NCI-H446 (cell line): ENCODE measurements at regions not wholly inside any gene's neighbourhood (a gene's known extent, or its start where the extent isn't known, plus 50 kb on each side); places are given as distances from the start of the nearest gene placed in this dataset.
"Not testable (repeated sequence)": the region's sequence is repeated elsewhere in the genome, so short reads cannot be mapped to it uniquely, and the experiment has no call there.

Experiments
- DNase-seq, 2 experiments: peaks; one replicate each; lab custom pipeline; 2025; lab: John Stamatoyannopoulos, UW

DNA sequence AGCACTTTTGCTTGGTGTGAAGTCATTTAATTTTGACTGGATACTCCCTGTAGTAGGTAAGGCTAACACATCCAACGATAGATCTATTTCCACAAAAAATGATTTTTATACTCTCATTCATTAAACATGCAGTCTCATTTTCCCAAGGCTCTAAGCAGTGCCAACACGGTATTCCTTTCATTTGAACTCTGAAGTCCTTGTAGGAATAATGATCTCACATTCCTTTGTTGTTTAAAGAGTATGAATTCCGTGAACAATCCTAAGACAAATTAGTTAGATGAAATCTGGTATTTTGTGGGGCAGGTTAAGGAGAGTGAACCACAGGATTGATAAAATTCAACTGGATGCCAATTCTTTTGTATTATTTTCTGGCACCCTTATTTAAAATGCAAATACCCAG lies 66.6 kb downstream of the LACC1 start:
- no peak for DNase-seq

DNA sequence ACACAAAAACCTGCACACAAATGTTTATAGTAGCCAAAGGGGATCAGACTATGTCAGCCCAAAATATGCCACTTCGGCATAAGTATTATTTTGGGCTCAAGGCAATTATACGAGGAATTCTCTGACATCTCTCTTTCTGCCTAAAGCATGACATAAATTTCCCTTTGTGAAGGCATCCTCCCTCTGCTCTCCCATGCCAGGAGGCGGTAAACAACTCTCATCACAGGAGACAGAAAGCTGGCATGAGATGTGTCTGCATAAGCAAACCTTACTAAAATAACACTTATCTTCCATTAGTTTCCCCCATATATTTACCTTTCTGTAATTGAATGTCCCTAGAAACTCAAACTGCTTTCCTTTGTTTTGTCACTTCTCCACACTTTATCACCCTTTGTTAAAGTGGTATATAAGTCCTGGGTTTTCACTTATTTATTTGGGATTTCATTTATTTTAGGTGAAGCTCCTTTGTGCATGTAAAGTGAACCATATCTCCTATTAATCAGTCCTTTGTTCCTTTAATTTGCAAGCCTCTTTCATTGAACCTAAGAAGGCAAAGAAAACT lies 68.3 kb downstream of the LACC1 start:
- DNase-seq, result no peak

DNA sequence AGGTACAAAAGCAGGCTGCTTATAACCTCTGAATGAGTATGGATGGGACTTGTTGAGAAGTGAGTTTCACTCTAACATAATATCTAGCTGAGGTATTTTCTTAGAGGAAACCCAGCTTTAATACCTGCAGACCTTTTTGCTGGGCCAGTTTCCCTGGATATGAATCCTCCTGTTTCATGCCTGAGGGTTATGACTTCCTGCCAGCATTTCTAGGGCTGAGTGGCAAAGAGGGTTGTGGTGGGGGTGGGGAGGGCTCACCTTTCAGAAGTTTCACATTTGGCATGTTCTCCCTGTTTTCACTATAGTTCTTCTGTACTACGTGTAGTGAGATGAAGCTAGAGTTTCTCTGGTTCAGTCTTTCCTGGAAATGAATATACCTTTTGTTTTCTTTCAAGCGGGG lies 73.7 kb downstream of the LACC1 start:
- no peak for DNase-seq

DNA sequence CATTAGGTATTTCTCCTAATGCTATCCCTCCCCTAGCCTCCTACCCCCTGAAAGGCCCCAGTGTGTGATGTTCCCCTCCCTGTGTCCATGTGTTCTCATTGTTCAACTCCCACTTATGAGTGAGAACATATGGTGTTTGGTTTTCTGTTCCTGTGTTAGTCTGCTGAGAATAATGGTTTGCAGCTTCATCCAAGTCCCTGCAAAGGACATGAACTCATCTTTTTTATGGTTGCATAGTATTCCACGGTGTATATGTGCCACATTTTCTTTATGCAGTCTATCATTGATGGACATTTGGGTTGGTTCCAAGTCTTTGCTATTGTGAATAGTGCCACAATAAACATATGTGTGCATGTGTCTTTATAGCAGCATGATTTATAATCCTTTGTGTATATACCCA lies 77.3 kb downstream of the LACC1 start:
- DNase-seq, result not testable (repeated sequence)

DNA sequence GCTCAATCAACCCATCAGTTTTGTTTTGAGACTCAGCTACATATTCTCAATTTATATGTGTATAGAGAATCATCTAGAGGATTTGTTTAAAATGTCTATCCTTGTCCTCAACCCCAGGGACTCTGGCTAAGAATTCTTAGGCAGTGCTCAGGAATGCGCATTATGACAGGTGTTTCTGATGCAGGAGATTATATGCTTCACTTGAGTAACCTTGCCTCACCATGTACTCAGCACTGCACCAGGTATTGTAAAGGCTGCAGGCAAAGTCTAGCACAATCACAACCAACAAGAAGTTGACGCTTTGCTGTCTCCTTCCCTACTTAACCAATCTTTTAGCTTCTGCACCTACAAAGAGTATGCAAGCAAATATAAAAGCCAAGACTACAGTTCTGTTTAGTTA lies 79.6 kb downstream of the LACC1 start:
- no peak for DNase-seq

DNA sequence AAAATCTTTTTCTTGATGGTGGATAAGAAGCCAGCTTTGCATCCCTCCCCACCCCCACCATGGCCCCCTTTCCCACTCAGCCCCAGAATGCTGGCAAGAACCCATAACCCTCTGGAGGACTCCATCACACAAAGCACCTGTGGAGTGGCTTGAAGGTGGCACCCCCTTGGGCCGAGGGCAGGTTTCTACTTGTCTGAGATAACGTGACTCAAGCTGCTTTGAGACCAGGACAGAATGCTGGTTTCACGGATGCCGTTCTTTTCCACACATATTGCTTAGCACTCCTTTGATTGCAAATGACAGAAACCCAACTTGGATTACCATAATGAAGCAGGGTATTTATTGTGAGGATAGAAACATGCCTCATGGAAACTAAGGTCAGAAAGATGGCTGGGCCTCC lies 82.2 kb downstream of the LACC1 start:
- no peak for DNase-seq

DNA sequence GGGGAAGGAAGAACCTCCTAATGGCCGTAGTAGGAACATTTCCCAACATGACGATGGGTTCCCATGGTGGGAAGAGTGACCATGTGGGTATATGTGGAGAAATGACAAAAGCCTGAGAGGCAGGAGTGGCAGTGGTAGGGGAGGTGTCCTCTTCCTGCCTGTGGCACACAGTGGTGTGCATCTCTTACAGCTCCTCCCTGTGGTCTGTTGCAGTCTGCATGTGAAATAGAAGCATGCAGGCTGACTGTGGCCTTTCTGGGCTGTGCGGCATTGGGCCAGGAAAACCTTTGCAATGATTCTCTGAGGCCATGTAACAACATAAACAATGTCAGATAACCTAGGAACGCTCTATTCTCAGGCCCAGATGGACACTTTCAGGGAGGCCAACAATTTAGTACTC lies 84.0 kb downstream of the LACC1 start:
- DNase-seq, result no peak

DNA sequence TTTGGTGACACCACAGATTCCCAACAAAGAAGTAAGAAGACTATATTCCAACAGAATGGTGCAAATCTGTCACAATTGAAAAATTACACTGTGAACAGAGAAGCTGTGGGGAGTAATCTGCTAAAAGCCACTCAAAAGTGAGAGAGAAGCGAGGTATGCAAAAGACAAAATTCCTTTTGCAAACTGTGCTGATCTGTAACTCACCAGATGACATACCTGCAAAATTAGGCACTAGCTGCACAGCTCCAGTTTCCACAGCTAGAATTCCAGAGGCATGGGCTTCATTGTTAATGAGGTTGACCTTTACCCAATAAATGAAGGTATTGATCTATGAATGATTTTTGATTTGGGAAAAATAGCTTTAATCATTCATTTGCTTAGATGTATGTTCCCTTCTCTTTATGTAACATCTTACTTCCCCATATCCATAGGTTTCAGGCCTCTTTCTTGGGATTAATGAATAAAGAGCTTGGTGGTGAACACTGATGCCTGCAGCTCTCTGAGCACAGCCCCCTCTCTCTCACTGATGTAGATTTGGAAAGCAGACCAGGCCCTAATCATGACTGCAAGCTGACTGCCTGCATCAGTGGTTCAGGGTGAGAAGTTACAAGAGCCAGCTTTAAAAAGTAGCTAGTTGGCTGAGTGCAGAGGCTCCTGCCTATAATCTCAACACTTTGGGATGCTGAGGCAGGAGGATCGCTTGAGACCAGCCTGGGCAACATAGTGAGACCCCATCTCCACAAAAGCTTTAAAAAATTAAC lies 85.2 kb downstream of the LACC1 start:
- DNase-seq, result no peak

DNA sequence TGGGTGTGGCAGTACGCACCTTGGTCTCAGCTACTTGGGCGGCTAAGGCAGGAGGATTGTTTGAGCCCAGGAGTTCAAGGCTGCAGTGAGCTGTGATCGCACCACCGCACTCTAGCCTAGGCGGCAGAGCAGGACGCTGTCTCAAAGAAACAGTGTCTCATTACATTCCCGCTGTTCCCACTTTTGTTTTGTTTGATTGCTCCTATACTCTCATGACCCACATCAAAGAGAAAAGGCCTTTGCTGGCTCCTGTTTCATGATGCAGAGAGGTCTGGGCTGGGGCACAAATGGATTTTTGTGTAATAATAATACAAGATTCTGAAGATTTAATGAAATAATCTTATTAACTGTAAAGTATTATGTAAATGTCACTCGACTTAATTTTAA lies 85.7 kb downstream of the LACC1 start:
- no peak for DNase-seq

DNA sequence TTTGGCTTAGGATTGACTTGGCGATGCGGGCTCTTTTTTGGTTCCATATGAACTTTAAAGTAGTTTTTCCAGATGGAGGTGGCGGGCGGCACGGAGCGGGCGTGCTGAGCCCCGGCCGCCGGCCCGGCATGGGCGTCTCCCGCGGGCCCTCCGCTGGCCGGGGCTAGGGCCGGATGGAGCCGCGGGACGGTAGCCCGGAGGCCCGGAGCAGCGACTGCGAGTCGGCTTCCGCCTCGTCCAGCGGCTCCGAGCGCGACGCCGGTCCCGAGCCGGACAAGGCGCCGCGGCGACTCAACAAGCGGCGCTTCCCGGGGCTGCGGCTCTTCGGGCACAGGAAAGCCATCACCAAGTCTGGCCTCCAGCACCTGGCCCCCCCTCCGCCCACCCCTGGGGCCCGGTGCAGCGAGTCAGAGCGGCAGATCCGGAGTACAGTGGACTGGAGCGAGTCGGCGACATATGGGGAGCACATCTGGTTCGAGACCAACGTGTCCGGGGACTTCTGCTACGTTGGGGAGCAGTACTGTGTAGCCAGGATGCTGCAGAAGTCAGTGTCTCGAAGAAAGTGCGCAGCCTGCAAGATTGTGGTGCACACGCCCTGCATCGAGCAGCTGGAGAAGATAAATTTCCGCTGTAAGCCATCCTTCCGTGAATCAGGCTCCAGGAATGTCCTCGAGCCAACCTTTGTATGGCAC lies 88.7 kb downstream of the LACC1 start:
- not testable (repeated sequence) for DNase-seq

DNA sequence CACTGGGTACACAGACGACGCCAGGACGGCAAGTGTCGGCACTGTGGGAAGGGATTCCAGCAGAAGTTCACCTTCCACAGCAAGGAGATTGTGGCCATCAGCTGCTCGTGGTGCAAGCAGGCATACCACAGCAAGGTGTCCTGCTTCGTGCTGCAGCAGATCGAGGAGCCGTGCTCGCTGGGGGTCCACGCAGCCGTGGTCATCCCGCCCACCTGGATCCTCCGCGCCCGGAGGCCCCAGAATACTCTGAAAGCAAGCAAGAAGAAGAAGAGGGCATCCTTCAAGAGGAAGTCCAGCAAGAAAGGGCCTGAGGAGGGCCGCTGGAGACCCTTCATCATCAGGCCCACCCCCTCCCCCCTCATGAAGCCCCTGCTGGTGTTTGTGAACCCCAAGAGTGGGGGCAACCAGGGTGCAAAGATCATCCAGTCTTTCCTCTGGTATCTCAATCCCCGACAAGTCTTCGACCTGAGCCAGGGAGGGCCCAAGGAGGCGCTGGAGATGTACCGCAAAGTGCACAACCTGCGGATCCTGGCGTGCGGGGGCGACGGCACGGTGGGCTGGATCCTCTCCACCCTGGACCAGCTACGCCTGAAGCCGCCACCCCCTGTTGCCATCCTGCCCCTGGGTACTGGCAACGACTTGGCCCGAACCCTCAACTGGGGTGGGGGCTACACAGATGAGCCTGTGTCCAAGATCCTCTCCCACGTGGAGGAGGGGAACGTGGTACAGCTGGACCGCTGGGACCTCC lies 89.4 kb downstream of the LACC1 start:
- DNase-seq, result not testable (repeated sequence)

DNA sequence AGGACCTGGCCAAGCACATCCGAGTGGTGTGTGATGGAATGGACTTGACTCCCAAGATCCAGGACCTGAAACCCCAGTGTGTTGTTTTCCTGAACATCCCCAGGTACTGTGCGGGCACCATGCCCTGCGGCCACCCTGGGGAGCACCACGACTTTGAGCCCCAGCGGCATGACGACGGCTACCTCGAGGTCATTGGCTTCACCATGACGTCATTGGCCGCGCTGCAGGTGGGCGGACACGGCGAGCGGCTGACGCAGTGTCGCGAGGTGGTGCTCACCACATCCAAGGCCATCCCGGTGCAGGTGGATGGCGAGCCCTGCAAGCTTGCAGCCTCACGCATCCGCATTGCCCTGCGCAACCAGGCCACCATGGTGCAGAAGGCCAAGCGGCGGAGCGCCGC lies 90.2 kb downstream of the LACC1 start:
- not testable (repeated sequence) for DNase-seq

DNA sequence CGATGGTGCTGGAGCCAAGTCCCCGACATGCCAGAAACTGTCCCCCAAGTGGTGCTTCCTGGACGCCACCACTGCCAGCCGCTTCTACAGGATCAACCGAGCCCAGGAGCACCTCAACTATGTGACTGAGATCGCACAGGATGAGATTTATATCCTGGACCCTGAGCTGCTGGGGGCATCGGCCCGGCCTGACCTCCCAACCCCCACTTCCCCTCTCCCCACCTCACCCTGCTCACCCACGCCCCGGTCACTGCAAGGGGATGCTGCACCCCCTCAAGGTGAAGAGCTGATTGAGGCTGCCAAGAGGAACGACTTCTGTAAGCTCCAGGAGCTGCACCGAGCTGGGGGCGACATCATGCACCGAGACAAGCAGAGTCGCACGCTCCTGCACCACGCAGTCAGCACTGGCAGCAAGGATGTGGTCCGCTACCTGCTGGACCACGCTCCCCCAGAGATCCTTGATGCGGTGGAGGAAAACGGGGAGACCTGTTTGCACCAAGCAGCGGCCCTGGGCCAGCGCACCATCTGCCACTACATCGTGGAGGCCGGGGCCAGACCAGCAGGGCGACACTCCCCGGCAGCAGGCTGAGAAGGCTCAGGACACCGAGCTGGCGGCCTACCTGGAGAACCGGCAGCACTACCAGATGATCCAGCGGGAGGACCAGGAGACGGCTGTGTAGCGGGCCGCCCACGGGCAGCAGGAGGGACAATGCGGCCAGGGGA lies 91.0 kb downstream of the LACC1 start:
- DNase-seq, result not testable (repeated sequence)

DNA sequence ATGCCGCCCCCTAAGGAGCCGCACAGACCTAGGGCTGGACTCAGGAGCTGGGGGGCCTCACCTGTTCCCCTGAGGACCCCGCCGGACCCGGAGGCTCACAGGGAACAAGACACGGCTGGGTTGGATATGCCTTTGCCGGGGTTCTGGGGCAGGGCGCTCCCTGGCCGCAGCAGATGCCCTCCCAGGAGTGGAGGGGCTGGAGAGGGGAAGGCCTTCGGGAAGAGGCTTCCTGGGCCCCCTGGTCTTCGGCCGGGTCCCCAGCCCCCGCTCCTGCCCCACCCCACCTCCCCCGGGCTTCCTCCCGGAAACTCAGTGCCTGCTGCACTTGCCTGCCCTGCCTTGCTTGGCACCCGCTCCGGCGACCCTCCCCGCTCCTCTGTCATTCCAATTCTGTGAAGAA lies 91.6 kb downstream of the LACC1 start:
- not testable (repeated sequence) for DNase-seq

DNA sequence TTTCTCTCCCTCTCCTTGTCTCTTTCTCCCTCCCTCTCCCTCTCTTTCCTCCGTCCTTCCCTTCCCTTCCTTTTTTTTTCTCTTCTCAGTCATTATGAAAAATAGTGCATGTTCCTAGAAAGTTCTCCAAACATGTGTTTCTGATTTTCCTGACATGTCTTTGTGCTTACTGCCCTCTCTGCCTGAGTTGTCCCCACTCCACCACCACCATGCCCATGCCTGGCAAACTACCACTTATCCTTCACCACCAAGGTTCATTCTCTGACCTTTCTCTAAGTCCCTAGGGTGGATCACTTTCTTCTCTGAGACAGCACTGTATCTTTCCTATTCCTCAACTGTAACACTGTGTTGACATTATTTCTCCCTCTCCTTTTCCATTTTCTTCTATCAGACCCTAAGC lies 98.2 kb downstream of the LACC1 start:
- no peak for DNase-seq

DNA sequence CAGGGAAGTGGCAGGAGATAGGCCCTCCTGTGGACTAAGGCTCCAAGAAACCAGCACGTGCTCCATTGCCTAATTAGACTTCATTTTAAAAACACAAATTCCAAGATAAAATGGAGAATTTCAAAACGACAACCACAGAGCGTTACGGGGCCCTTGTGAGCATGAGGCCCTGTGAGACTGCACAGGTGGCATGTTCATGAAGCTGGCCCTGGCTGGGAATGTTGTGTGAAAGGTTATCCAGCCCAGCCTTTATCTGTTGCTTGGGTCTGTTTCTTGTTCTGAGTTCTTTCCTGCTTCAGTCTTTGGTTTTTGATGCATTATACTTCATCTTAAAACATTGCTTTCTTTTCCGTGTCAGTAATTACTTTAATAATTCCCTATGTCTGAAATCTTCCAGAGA lies 99.0 kb downstream of the LACC1 start:
- no peak for DNase-seq

DNA sequence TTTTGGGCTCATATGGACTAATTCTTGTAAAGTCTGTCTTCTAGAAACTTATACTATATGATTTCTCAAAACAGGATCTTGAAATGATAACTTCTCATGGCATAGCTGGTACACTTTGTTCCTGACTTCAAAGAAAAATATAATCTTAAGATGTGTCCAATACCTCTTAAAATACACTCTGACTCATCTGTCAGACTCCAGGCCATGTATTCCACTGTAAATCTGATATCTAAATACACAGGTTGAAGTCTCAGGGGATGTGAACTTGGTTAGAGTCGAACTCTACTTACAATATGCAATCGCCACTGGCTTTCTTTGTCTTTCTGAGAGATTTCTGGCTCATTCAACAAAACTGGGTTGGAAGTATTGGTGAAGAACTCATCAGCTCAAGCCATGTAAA lies 99.8 kb downstream of the LACC1 start:
- DNase-seq, result no peak

DNA sequence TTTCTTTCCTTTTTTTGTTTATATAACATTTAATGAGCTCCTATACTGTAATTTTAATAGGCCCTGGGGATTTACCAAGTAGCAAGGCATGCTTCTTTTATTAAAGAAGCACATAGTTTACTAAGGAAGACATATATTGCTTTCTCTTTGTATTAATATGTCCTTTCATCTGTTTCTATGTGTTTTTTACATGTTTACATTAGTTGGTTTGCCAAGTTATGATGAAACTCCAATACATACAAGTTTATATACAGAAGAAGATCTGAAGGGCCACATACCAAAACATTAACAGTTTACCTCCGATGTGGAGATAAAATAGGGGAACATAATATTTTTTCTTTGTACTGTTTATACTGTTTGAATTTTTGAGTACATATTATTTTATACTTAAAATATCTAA lies 100.9 kb downstream of the LACC1 start:
- DNase-seq, result no peak

DNA sequence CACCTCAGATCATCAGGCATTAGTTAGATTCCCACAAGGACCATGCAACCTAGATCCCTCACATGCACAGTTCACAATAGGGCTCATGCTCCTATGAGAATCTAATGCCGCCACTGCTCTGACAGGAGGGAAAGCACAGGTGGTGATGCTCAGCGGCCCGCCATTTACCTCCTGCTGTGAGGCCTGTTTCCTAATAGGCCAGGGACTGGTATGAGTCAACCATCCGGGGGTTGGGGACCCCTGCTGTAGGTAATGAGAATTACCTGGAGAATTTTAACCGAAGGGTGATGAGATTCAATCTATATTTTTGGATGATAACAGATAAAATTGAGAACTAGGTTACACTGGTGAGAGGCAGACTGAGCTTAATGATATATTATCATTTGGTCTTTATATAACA lies 101.4 kb downstream of the LACC1 start:
- no peak for DNase-seq

DNA sequence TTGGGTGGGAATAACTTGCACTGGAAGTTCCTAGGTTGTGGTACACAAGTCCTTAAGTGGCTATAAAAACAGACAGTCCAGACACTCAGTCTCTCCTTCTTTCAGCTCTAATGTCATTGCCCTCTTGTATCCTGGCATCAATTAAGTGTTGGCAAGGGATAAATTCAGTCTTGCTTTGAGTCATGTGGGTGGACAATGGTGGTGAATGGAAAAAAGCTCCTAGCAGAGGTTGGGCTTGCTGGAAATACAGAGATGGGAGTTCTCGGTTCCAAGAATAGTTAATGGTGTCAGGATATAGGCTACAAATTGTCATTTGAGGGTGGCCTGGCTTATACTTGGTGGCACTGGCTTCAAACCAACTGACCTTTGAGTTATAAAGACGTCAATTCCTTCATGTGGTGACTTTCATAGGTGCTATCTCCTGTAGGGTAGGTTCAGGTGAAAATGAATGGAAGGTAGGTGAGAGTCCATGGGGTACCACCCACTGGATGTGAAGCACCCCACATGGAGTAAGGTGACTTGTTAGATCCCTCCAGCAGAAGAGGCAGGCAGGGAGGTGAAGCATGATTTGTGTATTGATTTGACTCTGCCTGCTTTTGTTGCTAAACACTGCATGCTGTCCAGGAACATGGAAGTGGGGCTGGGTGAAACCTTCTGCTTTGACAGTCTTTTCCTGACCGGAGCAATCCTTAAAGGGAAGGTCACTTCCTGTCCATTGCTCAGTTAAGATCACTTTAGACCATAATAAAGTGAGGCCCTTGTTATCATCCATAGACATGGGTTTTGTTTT lies 102.0 kb downstream of the LACC1 start:
- DNase-seq, result no peak

DNA sequence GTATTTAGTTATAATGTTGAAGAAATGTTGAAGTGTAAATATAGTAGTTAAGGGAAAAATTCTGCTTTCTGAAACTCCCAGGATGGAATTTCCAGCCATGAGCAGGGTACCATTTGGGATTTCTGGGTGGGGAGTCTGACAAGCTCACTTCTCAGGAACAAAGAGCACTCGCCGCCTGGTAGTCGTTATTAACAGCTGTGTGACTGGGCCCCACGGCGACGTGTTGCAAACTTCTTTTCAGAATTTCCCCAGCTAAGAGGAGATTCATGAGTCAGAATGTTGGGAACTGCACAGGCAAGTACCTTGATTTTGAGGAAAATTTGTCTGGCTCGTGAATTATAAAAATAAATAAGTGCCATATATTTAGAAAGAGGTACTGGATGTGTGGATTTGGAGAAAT lies 103.7 kb downstream of the LACC1 start:
- DNase-seq, result no peak
